ENCODE measurements at regions not wholly inside any gene's neighbourhood (a gene's known extent, or its start where the extent isn't known, plus 50 kb on each side); places are given as distances from the start of the nearest gene placed in this dataset.
A peak's percentile ranks its signal among the peaks of the same experiment; 100 is the strongest.

- DNase-seq (ENCODE audit: low spot score) = no peak
These were observed 737.1 kb upstream of the FLRT2 start for GRCh38 chr14:84792722-84793410.

DNA sequence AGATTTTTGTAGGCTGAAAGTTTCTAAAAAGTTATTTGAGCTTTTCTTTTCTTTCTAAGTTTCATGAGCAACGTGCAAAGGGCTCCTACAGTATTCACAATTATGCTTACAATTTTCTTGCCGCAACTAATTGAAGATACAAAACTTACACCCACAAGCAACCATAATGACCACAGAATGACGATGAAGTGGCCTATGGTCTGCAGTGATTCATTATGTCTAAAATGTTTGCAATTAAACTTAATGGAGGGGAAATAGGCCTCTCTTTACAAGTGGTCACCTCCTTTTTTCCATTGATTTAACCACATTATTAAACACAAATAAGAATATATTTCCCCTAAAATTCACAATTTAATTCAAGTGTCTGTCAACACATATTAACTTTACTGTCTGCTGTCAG is 732.6 kb upstream of the FLRT2 start:
- DNase-seq (ENCODE audit: low spot score) = peak; percentile 8

DNA sequence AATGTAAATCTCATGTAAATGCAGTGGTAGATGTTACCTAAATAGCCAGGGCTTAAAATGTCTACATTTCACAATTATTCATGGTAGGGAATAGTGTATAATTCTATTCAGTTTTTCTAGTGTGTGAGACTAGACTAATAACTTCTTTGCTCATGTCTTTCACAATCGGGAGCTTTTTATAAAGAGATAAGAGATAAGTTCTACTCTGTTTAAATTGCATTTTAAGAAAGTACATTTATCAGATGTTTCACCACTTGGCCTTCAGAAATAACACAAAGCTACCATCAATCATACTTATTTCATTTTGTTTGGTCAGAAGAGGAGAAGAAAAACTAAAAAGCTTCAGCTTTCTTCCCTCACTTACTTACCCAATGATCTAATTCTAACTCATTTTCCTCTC is 725.5 kb upstream of the FLRT2 start:
- DNase-seq (ENCODE audit: low spot score) = no peak

- no peak for DNase-seq (ENCODE audit: low spot score)
These were observed 725.0 kb upstream of the FLRT2 start for GRCh38 chr14:84804895-84805294.

DNA sequence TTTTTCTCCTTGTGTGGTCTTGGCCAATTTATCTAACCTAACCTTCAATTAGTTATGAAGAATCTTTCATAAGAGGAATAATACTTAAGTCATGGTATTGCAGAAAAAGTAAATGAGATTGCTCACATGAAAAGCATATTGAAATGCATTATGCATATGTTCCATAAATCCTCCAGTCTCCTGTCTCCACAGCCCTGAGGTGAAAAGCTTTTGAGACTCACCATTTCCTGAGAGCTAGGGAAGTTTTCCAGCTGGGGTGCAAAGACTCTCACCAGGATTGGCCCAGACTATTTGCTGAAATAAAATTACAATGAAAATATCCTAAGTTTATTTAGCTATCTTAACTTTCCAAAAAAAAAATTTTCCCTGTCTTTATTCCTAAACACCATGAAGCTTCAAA is 723.8 kb upstream of the FLRT2 start:
- DNase-seq (ENCODE audit: low spot score) = no peak

- DNase-seq (ENCODE audit: low spot score) = peak; percentile 67
These were observed 723.3 kb upstream of the FLRT2 start for GRCh38 chr14:84806622-84807021.

DNA sequence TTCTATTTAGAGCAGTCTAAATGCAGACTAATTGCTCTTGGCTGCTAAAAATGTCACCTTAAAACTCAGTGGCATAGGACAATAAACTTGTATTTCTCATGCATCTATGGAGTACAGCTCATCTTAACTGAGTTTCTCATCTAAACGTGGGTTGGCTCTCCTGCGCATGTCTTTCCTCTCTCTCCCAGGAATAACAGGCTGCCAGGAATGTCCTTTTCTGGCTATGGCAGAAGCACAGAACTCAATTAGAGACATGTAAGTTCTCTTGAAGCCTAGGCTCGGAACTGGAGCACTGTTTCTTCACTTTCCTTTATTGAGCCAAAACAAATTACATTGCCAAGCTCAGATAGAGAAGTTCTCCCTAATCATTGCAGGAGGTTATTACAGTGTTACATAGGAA is 722.3 kb upstream of the FLRT2 start:
- DNase-seq (ENCODE audit: low spot score) = no peak

DNA sequence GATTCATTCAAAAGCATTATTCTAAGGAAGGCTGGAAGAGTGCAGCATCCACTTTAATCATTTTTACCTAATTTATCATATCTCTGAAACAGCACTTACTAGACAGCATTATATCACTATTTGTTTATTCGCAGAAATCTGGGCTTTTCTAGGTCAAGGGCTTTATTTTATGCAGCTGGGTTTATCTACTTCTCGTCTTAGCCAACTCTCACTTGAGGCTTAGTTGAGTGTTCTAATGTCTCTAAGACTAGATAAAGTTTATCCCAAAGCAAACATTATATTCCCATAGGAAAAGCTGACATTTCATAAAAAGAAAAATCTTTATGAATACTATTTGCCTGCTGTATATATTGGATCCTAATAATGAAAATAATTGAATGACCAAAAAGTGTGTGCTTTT is 720.8 kb upstream of the FLRT2 start:
- no peak for DNase-seq (ENCODE audit: low spot score)

GRCh38 chr14:84814391-84814790 is 715.6 kb upstream of the FLRT2 start:
- no peak for DNase-seq (ENCODE audit: low spot score)

DNA sequence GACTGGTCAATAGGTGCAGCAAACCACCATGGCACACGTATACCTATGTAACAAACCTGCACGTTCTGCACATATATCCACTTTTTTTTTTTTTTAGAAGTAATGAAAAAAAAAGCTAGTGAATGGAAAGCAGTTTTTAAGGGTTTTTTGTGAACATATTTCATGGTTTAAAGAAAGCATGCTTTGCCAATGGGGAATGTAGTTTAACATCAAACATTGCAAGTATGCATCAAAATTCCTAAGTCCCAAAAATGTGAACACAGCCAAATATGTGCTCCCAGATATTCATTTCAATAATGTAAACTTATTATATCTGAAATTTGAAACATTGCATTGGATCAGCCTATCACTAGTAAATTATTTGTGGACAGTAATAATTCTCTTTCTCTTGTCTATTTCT is 710.4 kb upstream of the FLRT2 start:
- DNase-seq (ENCODE audit: low spot score) = no peak

GRCh38 chr14:84825481-84826251 is 704.3 kb upstream of the FLRT2 start:
- peak; percentile 79 for DNase-seq (ENCODE audit: low spot score)

GRCh38 chr14:84826294-84826693 is 703.6 kb upstream of the FLRT2 start:
- DNase-seq (ENCODE audit: low spot score) = peak; percentile 64

DNA sequence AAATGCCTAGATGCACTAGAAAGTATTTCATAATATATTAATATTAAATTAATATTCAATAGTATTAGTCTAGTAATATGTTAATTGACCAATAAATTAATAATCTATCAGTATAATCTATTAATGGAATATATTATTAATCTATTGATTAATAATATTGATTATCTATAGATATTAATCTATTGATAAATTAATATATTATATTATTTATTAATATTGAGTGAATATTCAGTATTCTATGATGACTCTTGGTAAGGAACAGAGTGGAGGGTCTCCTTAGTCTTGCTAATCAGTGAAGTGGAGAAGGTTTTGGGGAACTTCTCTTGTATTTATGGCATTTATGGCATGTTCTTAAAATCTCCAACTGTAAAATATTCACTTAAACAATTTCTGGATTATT is 679.3 kb upstream of the FLRT2 start:
- no peak for DNase-seq (ENCODE audit: low spot score)

DNA sequence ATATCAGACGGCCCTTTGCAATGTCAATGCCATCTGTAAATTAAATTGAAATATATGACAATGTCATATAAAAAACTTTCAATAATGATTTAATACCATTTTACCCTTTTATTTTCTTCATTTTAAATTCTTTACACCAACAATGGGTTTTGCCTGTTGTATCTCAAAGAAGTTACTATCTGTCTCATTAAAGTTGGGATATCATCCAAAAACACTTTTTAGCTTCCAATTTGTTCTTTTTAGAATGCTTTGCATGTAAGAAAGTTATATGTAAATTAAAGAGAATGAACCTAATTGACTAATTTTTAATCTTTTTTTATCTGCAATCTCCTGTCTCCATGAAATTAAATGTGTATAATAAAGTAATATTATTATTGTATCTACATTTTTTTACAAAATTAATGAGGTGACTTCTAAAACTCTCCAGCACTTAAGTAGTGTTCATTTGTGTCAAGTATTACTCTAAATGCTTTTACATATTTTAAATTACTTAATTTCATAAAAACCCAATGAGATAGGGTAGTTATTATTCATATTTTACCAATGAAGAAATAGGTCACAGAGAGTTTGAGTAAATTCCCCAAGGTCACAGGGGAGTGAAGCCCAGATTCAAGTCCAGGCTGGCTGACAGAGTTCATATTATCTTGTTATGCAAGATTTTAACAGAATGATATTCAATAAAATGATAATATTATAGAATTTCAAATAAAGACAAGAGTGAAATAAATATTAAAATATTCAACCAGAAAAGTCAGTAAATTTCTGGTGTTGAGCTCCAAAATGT is 673.0 kb upstream of the FLRT2 start:
- DNase-seq (ENCODE audit: low spot score) = no peak

DNA sequence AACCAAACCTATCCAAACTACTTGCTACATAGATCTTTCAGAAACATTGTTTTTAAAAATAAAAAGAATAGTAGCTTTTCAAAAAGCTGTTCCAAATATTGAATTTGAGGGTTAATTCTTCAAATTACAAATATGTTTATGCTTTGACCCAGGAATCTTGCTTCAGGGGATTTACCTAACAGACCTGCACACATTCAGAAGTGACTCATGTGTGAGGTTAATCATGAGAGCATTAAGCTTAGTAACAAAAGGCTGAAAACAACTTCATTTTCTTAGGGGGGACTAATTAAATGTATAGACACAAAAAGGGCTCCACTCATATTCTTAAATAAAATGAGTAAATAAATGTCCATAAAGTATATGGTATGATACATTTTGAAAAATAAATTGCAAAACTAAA is 672.4 kb upstream of the FLRT2 start:
- peak; percentile 41 for DNase-seq (ENCODE audit: low spot score)

- DNase-seq (ENCODE audit: low spot score) = no peak
These were observed 670.8 kb upstream of the FLRT2 start for GRCh38 chr14:84859116-84859515.

- no peak for DNase-seq (ENCODE audit: low spot score)
These were observed 665.2 kb upstream of the FLRT2 start for GRCh38 chr14:84864548-84865271.

DNA sequence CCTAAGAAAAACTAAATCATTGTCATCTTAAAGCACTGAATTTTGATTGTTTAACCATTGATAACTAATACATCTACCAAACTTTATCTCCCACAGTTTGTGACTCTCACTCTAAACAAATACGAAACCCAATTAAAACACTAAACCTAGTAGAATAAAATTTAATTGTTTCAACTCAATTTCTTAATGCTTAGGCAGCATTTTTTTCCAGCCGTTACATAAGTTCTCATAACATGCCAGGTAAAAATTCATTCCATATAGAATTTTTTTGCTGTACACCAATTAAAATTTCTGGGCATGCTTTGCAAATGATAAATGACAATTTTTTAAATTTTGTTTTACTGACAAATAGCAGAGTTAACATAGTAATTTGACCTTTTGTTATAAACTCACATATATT is 658.2 kb upstream of the FLRT2 start:
- no peak for DNase-seq (ENCODE audit: low spot score)

- DNase-seq (ENCODE audit: low spot score) = no peak
These were observed 655.5 kb upstream of the FLRT2 start for GRCh38 chr14:84874436-84874835.

DNA sequence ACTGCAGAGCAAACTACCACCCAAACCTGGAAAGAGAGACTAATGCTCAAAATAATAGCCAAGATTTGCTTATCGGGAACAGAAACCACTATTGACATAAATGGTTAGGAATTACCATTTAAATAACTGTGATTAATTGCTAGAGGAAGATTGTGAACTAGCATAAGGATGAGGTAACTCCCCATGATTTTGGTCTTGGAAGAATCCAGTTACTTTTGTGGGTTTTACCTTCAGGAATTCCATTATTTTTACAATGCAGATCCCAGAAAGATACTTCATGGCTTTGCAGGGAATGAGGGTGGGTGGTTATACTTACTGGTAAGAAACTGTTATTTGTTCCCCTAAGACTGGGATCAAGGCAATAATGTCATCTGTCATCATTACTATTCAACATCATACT is 652.9 kb upstream of the FLRT2 start:
- no peak for DNase-seq (ENCODE audit: low spot score)

GRCh38 chr14:84882830-84883229 is 647.1 kb upstream of the FLRT2 start:
- DNase-seq (ENCODE audit: low spot score) = no peak

DNA sequence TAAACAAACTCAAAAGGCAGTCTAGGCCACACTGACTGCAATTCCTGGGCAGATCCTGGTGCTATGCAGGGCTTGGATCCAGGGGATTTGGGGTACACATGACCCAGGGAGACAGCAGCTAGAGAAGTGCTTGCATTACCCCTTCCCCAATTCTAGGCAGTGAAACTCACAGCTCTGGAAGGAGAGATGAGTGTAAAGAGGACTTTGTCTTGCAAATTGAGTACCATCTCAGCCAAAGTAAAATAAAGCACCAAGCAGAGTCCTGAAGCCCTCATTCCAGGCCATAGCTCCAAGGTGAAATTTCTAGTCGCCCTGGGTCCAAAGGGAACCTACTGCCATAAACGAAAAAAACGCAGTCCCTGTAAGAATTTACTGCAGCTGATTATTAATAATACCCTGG is 644.9 kb upstream of the FLRT2 start:
- no peak for DNase-seq (ENCODE audit: low spot score)
